ENCODE measurements at regions not wholly inside any gene's neighbourhood (a gene's known extent, or its start where the extent isn't known, plus 50 kb on each side); places are given as distances from the start of the nearest gene placed in this dataset.

DNA sequence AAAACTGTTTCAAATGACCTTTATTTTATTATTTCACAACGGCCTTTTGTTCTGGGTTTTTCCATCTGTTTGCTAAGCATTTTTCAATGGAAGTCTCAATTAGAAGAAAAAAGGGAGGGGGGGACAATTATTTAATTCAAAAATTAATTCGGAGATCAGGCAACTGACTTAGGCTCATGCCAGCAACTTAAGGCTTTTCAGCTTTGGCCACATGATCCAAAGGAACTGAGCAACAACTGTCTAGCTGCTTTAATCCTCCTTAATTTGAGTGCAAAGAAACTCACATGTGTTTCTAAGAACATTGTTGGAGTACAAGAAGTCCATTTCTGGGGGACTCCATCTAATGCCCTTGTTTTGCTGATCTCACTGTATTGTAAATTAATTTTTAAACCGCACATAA, 188.0 kb downstream of the EXOC5 start (continued):
- no peak for TF ChIP-seq ZNF658 (tag by site-specific recombination; IDR thresholded peaks at IDR 0.05)

DNA sequence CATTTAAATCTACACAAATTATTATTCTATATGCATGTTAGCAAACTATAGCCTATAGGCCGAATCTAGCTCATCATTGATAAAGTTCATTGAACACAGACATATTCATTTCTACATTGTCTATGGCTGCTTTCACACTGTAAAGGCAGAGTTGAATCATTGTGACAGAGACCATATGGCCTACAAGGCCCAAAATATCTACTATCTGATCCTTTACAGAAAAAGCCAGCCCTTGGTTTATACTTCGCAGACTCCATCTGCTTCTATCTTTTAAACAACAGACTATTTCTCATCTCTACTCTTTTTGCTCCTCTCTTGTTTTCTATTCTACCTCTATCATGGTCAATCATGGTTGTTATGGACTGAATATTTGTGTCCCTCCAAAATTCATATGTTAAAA, 190.7 kb downstream of the EXOC5 start:
- ChIA-PET POLR2A (no interaction called here), CTCF (interaction anchor here (0.8 to 1.2 kb wide), 2 partner anchors 11 to 406 kb away, joined by 3 to 4 read pairs; no protein-coding TSS in a partner anchor)
- no peaks in the 10 kb centered on the region for H3K36me3 ChIP-seq (ENCODE audit: control insufficient read depth in 2 of 2, insufficient read depth in 1 of 2, low read length in 2 of 2)
- no peak overlapping the region for H3K4me3 ChIP-seq (ENCODE audit: low read depth, low read length)
- no peak for TF ChIP-seq ZNF169 (tag by site-specific recombination; IDR thresholded peaks at IDR 0.05)
- no peak for TF ChIP-seq ZNF335 (tag by site-specific recombination; conservative IDR thresholded peaks at IDR 0.05)
- TF ChIP-seq, protein P1, sequence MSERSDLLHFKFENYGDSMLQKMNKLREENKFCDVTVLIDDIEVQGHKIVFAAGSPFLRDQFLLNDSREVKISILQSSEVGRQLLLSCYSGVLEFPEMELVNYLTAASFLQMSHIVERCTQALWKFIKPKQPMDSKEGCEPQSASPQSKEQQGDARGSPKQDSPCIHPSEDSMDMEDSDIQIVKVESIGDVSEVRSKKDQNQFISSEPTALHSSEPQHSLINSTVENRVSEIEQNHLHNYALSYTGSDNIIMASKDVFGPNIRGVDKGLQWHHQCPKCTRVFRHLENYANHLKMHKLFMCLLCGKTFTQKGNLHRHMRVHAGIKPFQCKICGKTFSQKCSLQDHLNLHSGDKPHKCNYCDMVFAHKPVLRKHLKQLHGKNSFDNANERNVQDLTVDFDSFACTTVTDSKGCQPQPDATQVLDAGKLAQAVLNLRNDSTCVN (tag by site-specific recombination; optimal IDR thresholded peaks at IDR 0.05) = no peak
- no peak for TF ChIP-seq ZNF621 (tag by site-specific recombination; IDR thresholded peaks at IDR 0.05)
- TF ChIP-seq, protein P2, sequence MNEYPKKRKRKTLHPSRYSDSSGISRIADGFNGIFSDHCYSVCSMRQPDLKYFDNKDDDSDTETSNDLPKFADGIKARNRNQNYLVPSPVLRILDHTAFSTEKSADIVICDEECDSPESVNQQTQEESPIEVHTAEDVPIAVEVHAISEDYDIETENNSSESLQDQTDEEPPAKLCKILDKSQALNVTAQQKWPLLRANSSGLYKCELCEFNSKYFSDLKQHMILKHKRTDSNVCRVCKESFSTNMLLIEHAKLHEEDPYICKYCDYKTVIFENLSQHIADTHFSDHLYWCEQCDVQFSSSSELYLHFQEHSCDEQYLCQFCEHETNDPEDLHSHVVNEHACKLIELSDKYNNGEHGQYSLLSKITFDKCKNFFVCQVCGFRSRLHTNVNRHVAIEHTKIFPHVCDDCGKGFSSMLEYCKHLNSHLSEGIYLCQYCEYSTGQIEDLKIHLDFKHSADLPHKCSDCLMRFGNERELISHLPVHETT (tag by site-specific recombination; IDR thresholded peaks at IDR 0.05) = no peak
- TF ChIP-seq, protein P3, sequence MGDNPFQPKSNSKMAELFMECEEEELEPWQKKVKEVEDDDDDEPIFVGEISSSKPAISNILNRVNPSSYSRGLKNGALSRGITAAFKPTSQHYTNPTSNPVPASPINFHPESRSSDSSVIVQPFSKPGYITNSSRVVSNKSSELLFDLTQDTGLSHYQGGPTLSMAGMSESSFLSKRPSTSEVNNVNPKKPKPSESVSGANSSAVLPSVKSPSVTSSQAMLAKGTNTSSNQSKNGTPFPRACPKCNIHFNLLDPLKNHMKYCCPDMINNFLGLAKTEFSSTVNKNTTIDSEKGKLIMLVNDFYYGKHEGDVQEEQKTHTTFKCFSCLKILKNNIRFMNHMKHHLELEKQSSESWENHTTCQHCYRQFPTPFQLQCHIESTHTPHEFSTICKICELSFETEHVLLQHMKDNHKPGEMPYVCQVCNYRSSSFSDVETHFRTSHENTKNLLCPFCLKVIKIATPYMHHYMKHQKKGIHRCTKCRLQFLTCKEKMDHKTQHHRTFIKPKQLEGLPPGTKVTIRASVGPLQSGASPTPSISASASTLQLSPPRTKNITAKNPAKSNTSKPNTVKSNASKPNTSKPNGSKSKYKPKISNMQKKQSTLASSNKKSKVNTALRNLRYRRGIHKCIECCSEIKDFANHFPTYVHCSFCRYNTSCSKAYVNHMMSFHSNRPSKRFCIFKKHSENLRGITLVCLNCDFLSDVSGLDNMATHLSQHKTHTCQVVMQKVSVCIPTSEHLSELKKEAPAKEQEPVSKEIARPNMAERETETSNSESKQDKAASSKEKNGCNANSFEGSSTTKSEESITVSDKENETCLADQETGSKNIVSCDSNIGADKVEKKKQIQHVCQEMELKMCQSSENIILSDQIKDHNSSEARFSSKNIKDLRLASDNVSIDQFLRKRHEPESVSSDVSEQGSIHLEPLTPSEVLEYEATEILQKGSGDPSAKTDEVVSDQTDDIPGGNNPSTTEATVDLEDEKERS (tag by site-specific recombination; IDR thresholded peaks at IDR 0.05) = no peak
- TF ChIP-seq ZNF37A (tag by site-specific recombination; IDR thresholded peaks at IDR 0.05) = no peak
- TF ChIP-seq TCF7L2 (IDR thresholded peaks at IDR 0.05; ENCODE audit: borderline replicate concordance, low read depth, low read length) = no peak
- no peak for TF ChIP-seq ZNF549 (tag by site-specific recombination; IDR thresholded peaks at IDR 0.05)
- TF ChIP-seq ZNF274 (IDR thresholded peaks at IDR 0.05; ENCODE audit: low read length) = no peak
- TF ChIP-seq ZNF274 (tag by site-specific recombination; IDR thresholded peaks at IDR 0.05; ENCODE audit: borderline replicate concordance) = no peak
- H3K9me3 ChIP-seq (ENCODE audit: control insufficient read depth, insufficient read depth, low read depth, low read length) = no peaks in the 10 kb centered on the region
- H3K4me1 ChIP-seq (ENCODE audit: control insufficient read depth, insufficient read depth, low read length) = no peaks in the 10 kb centered on the region
- H3K27ac ChIP-seq (ENCODE audit: extremely low read depth, low read depth, low read length) = no peak overlapping the region

DNA sequence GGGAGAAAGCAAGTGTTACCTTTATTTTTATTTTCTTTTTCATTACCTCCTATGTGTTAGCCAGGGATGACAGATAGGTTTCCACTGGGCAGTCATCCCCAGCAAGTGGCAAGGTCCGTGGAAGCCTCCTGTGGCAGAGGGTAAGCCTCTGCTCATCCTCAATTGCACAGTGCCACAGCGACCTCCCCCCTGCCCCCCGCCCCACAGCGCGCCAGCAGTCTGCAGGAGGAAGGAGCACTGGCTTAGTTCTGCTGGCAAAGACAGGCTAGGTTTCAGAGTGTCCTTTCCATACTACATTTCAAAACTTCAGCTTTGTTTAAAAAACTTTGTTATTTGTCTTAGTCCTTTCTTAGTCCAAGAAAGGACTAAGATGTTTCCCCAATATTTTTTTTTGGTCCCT, 194.7 kb downstream of the EXOC5 start:
- CTCF ChIA-PET = no interaction called here
- Histone ChIP-seq H3K36me3 (ENCODE audit: control insufficient read depth in 2 of 2, insufficient read depth in 1 of 2, low read length in 2 of 2) (no peaks in the 10 kb centered on the region), H3K27ac (ENCODE audit: extremely low read depth, low read depth, low read length) (no peak overlapping the region), H3K9me3 (ENCODE audit: control insufficient read depth, insufficient read depth, low read depth, low read length) (no peaks in the 10 kb centered on the region), H3K4me3 (ENCODE audit: low read depth, low read length) (no peak overlapping the region), H3K4me1 (ENCODE audit: control insufficient read depth, insufficient read depth, low read length) (no peaks in the 10 kb centered on the region)
- no peak for TF ChIP-seq ZFP69B (tag by site-specific recombination; IDR thresholded peaks at IDR 0.05)
- TF ChIP-seq ZNF394 (tag by site-specific recombination; IDR thresholded peaks at IDR 0.05; ENCODE audit: borderline replicate concordance) = no peak
- TF ChIP-seq SALL2 (tag by site-specific recombination; IDR thresholded peaks at IDR 0.05; ENCODE audit: borderline replicate concordance) = no peak
- TF ChIP-seq BCL11A (tag by site-specific recombination; IDR thresholded peaks at IDR 0.05; ENCODE audit: low read depth) = no peak
- POLR2A ChIA-PET = no interaction called here
